ENCODE measurements at regions not wholly inside any gene's neighbourhood (a gene's known extent, or its start where the extent isn't known, plus 50 kb on each side); places are given as distances from the start of the nearest gene placed in this dataset.

DNA sequence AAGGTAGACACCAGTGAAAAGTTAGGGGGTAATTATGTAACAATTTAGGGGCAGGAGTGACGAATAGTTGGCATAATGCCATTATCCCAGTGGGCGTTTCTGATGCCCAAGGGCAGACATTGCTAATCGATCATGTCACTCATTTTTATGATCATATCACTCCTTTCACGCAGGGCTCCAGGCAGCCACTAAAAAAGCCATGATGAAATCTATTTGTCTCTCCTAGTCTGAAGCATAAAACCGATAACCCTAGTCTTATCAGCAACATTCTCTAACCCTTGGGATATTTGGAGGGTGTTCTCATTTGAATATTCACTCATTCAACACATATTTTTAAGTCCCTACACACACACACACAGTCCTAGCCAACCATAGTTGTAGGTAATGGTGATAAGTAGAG lies 114.9 kb downstream of the NMUR2 start:
- Histone ChIP-seq H3K36me3 (no peaks in the 10 kb centered on the region), H3K27ac (no peak overlapping the region)
- DNase-seq (ENCODE audit: low spot score in 2 of 2) = no peak

GRCh38 chr5:152288917-152289595 lies 116.0 kb downstream of the NMUR2 start:
- TF ChIP-seq EP300 (IDR thresholded peaks at IDR 0.05) = no peak
- TF ChIP-seq POLR2A (IDR thresholded peaks at IDR 0.05) = no peak
- TF ChIP-seq CTCF (IDR thresholded peaks at IDR 0.05) = no peak
- Histone ChIP-seq H3K36me3 (no peaks in the 10 kb centered on the region), H3K27ac (no peak overlapping the region), H3K9me3 (peaks cover 0 to 4% (median 0%) of the 10 kb centered on the region in 4 donors), H3K4me1 (peaks cover 0 to 19% (median 0%) of the 10 kb centered on the region in 4 donors), H3K4me3 (no peak overlapping the region), H3K27me3 (no peaks in the 10 kb centered on the region)
- DNase-seq (ENCODE audit: low spot score in 2 of 2) = no peak
- 47 to 50% methylated on average over 3 of the region's 3 CpGs for WGBS, 2 donors

More for the DNA sequence above, 114.9 kb downstream of the NMUR2 start:
- Histone ChIP-seq H3K4me1 (peaks cover 0 to 19% (median 0%) of the 10 kb centered on the region in 4 donors), H3K4me3 (no peak overlapping the region), H3K9me3 (peaks cover 0 to 4% (median 0%) of the 10 kb centered on the region in 4 donors), H3K27me3 (no peaks in the 10 kb centered on the region)
- TF ChIP-seq CTCF (IDR thresholded peaks at IDR 0.05) (no peak), POLR2A (IDR thresholded peaks at IDR 0.05) (no peak), EP300 (IDR thresholded peaks at IDR 0.05) (no peak)
- 65 to 74% methylated on average over 5 of the region's 5 CpGs for WGBS, 2 donors

DNA sequence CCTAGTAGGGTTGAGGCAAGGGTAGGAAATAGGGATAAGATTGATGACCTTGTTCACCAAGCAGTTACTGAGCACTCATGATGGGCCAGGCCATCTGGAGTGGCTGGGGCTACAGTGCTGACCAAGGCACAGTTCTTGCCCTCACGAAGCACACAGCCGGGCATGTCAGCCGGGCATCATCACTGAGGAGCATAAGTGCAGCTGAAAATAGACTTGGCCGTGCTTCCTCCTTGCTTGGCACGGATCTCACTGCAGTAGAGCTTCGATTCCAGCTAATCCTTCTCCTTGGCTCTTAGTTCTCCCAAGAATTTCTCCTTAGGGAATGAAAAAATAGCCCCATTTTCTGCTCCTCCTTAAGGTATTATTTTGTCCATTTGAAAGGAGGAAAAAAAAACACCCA lies 116.6 kb downstream of the NMUR2 start:
- no peak for DNase-seq (ENCODE audit: low spot score in 2 of 2)
- Histone ChIP-seq H3K27ac (no peak overlapping the region), H3K4me3 (no peak overlapping the region), H3K9me3 (peaks cover 0 to 4% (median 0%) of the 10 kb centered on the region in 4 donors), H3K36me3 (no peaks in the 10 kb centered on the region), H3K27me3 (no peaks in the 10 kb centered on the region), H3K4me1 (peaks cover 0 to 19% (median 0%) of the 10 kb centered on the region in 4 donors)
- WGBS, 2 donors = 46 to 61% methylated on average over 6 of the region's 6 CpGs
- TF ChIP-seq POLR2A (IDR thresholded peaks at IDR 0.05) (no peak), EP300 (IDR thresholded peaks at IDR 0.05) (no peak), CTCF (IDR thresholded peaks at IDR 0.05) (no peak)

- no peak overlapping the region for H3K4me3 ChIP-seq
- peaks cover 0 to 19% (median 0%) of the 10 kb centered on the region in 4 donors for H3K4me1 ChIP-seq
- H3K27ac ChIP-seq = no peak overlapping the region
- H3K36me3 ChIP-seq = no peaks in the 10 kb centered on the region
- 72 to 74% methylated on average over 3 of the region's 3 CpGs for WGBS, 2 donors
- no peaks in the 10 kb centered on the region for H3K9me3 ChIP-seq
- no peaks in the 10 kb centered on the region for H3K27me3 ChIP-seq
- TF ChIP-seq POLR2A (IDR thresholded peaks at IDR 0.05) (no peak), CTCF (IDR thresholded peaks at IDR 0.05) (no peak)
- no peak for DNase-seq (ENCODE audit: low spot score in 2 of 2)
Measured at GRCh38 chr5:152285764-152286163, 119.3 kb downstream of the NMUR2 start.

DNA sequence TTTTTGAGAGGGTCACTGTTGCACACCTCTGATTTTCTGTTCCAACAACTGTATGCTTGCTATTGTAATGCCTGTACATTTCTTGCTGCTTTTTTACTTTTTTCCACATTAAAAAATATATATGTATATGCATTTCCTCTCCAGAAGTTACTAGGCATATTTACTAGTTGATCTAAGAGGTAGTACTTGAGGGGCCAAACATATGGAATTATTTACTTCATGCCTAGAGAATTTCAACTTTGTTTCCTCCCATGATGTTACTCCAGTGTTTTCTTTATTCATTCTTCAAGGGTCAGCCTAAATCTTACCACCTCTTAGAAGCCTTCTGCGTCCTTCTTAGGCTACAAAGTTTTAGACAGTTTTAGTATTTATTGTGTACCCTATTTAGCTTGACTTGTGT lies 122.7 kb downstream of the NMUR2 start:
- Histone ChIP-seq H3K9me3 (no peaks in the 10 kb centered on the region), H3K27ac (no peak overlapping the region), H3K36me3 (no peaks in the 10 kb centered on the region), H3K27me3 (no peaks in the 10 kb centered on the region), H3K4me1 (no peaks in the 10 kb centered on the region), H3K4me3 (no peak overlapping the region)
- 63 to 76% methylated on average over 1 of the region's 1 CpG for WGBS, 2 donors
- TF ChIP-seq POLR2A (IDR thresholded peaks at IDR 0.05) (no peak), CTCF (IDR thresholded peaks at IDR 0.05) (no peak), EP300 (IDR thresholded peaks at IDR 0.05) (no peak)
- DNase-seq (ENCODE audit: low spot score in 2 of 2) = no peak

Measured in tibial nerve (tissue), 4 donors.